ENCODE measurements at regions not wholly inside any gene's neighbourhood (a gene's known extent, or its start where the extent isn't known, plus 50 kb on each side); places are given as distances from the start of the nearest gene placed in this dataset.

DNA sequence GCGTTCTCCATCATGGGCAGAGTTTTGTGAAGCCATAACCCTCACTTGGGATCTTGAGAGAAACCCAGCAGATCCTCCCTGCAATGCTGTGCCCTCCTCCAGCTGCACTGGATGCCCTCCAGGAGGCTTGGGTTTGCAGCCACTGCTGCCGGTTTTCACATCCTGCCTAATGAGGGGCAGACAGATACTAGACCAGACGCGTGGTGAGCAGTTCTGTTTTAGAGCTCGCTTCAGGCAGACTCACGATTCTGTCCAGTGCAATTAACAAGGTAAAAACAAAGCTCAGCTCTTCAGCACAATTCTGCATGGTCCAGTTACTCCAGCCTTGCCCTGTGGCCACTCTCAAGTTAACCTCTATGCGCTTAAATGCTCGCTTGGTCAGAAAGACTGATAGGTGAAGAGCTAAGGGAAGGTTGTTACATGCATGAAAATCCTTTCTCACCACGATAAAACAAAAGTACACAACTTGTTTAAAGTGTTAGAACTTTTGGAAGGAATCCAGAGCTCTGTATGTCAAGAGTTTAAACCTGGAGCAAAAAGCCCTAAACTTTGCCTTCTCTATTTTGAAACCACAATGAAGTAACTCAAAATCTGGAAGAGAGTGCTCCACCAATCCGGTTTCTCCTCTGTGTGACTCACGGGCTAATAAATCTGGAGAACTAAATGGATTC, 292.3 kb upstream of the FAT3 start:
- TF ChIP-seq POLR2A (IDR thresholded peaks at IDR 0.05; ENCODE audit: low read depth, low read length) (no peak), CTCF (IDR thresholded peaks at IDR 0.05; ENCODE audit: extremely low read depth in 1 of 2, insufficient read depth in 1 of 2, low read depth in 1 of 2, low read length in 2 of 2) (no peak), POLR2AphosphoS5 (IDR thresholded peaks at IDR 0.05; ENCODE audit: insufficient read depth, low read depth, low read length) (no peak), EZH2 (IDR thresholded peaks at IDR 0.05; ENCODE audit: borderline replicate concordance, low read depth, low read length, severe bottlenecking) (no peak), GATA2 (IDR thresholded peaks at IDR 0.05; ENCODE audit: insufficient read depth, insufficient read length, low read depth, low read length) (no peak), MAX (IDR thresholded peaks at IDR 0.05; ENCODE audit: insufficient read depth, insufficient read length) (no peak)

Measured in endothelial cell of umbilical vein (primary cell).